ENCODE measurements at regions not wholly inside any gene's neighbourhood (a gene's known extent, or its start where the extent isn't known, plus 50 kb on each side); places are given as distances from the start of the nearest gene placed in this dataset.
"Not testable (repeated sequence)": the region's sequence is repeated elsewhere in the genome, so short reads cannot be mapped to it uniquely, and the experiment has no call there.

GRCh38 chr15:39499681-39500080 lies 81.2 kb upstream of the THBS1 start:
- DNase-seq (ENCODE audit: low read depth in 2 of 2): no peak

GRCh38 chr15:39501366-39502081 lies 79.4 kb upstream of the THBS1 start:
- DNase-seq (ENCODE audit: low read depth in 2 of 2): no peak

GRCh38 chr15:39502082-39502447 lies 78.8 kb upstream of the THBS1 start:
- no peak for DNase-seq (ENCODE audit: low read depth in 2 of 2)

- DNase-seq (ENCODE audit: low read depth in 2 of 2): no peak
Observed at GRCh38 chr15:39502611-39503195, 78.2 kb upstream of the THBS1 start.

GRCh38 chr15:39503526-39503925 lies 77.4 kb upstream of the THBS1 start:
- DNase-seq (ENCODE audit: low read depth in 2 of 2): no peak

- no peak for DNase-seq (ENCODE audit: low read depth in 2 of 2)
Observed at GRCh38 chr15:39504808-39505207, 76.1 kb upstream of the THBS1 start.

GRCh38 chr15:39506146-39506545 lies 74.7 kb upstream of the THBS1 start:
- no peak for DNase-seq (ENCODE audit: low read depth in 2 of 2)

GRCh38 chr15:39508536-39508935 lies 72.3 kb upstream of the THBS1 start:
- DNase-seq (ENCODE audit: low read depth in 2 of 2): no peak

GRCh38 chr15:39510001-39510701 lies 70.7 kb upstream of the THBS1 start:
- no peak for DNase-seq (ENCODE audit: low read depth in 2 of 2)

GRCh38 chr15:39511000-39511915 lies 69.6 kb upstream of the THBS1 start:
- no peak for DNase-seq (ENCODE audit: low read depth in 2 of 2)

- no peak for DNase-seq (ENCODE audit: low read depth in 2 of 2)
Observed at GRCh38 chr15:39511916-39512260, 69.0 kb upstream of the THBS1 start.

- no peak for DNase-seq (ENCODE audit: low read depth in 2 of 2)
Observed at GRCh38 chr15:39512643-39513042, 68.2 kb upstream of the THBS1 start.

- DNase-seq (ENCODE audit: low read depth in 2 of 2): no peak
Observed at GRCh38 chr15:39513936-39514335, 66.9 kb upstream of the THBS1 start.

GRCh38 chr15:39514933-39515332 lies 65.9 kb upstream of the THBS1 start:
- no peak for DNase-seq (ENCODE audit: low read depth in 2 of 2)

- DNase-seq (ENCODE audit: low read depth in 2 of 2): no peak
Observed at GRCh38 chr15:39515765-39516164, 65.1 kb upstream of the THBS1 start.

- no peak for DNase-seq (ENCODE audit: low read depth in 2 of 2)
Observed at GRCh38 chr15:39517122-39517855, 63.6 kb upstream of the THBS1 start.

- DNase-seq (ENCODE audit: low read depth in 2 of 2): not testable (repeated sequence)
Observed at GRCh38 chr15:39523968-39524367, 56.9 kb upstream of the THBS1 start.

- DNase-seq (ENCODE audit: low read depth in 2 of 2): no peak
Observed at GRCh38 chr15:39529457-39529856, 51.4 kb upstream of the THBS1 start.

- DNase-seq (ENCODE audit: low read depth in 2 of 2): no peak
Observed at GRCh38 chr15:39530480-39531342, 50.2 kb upstream of the THBS1 start.
